Endothelial cell of umbilical vein (primary cell): ENCODE measurements at regions not wholly inside any gene's neighbourhood (a gene's known extent, or its start where the extent isn't known, plus 50 kb on each side); places are given as distances from the start of the nearest gene placed in this dataset. TPM values are rescaled to one million over a fixed set of nuclear protein-coding genes. Genes with fewer than 3 reads are reported as not detected.
"Not testable (repeated sequence)": the region's sequence is repeated elsewhere in the genome, so short reads cannot be mapped to it uniquely, and the experiment has no call there.

Source experiments
- BruUV-seq: library from RNA; stranded (reverse); fragments of 400-500 nt; replicated peaks from 2 replicates; lab custom pipeline; 2021; lab: Mats Ljungman, UMichigan
- CTCF ChIA-PET: fragments of 300-600, 350-600 bp; sonication (Branson Sonifier 250); formaldehyde crosslinking; loops from one replicate; lab custom pipeline; 2021; ENCODE audit warnings: antibody characterized with exemption, inconsistent platforms; lab: Charles Lee
- POLR2A ChIA-PET: fragments of 300-600, 350-600 bp; sonication (Branson Sonifier 250); formaldehyde crosslinking; loops from one replicate; lab custom pipeline; 2021; ENCODE audit warnings: antibody characterized with exemption, inconsistent platforms; lab: Charles Lee
- DNase-seq: peaks from one replicate; pipeline ENCODE4 v3.0.0-alpha.2; 2011; ENCODE audit warnings: low read depth, low spot score
- FAIRE-seq: peaks from 2 replicates; lab custom pipeline; 2011; peaks lifted over from hg19 to GRCh38; lab: Jason Lieb, UNC
- H2AFZ ChIP-seq: 2 replicates; pipeline ENCODE4 v1.6.0; 2012; ENCODE audit warnings: low read depth, low read length, control low read depth, inconsistent platforms
- H3K27ac ChIP-seq: 2 replicates; pipeline ENCODE4 v1.5.1; 2011; ENCODE audit warnings: low read depth, mild to moderate bottlenecking, control low read depth, low read length, moderate library complexity; ENCODE audit not compliant: insufficient read depth
- H3K27me3 ChIP-seq, 2 experiments: 2 replicates each; pipeline versions ENCODE4 v1.6.0 to v1.6.1; 2011; ENCODE audit warnings: low read length in 2 of 2, mixed read lengths in 1 of 2; ENCODE audit not compliant: control insufficient read depth in 2 of 2, insufficient read depth in 2 of 2
- H3K36me3 ChIP-seq, 2 experiments: 2 replicates in 1 of 2; 3 replicates in 1 of 2; pipeline ENCODE4 v1.5.1; 2011; ENCODE audit warnings: low read length in 2 of 2, mild to moderate bottlenecking in 1 of 2, moderate library complexity in 1 of 2; ENCODE audit not compliant: control insufficient read depth in 2 of 2, insufficient read depth in 2 of 2; ENCODE audit errors: extremely low read depth in 1 of 2
- H3K4me1 ChIP-seq: 3 replicates; pipeline ENCODE4 v1.5.1; 2011; ENCODE audit warnings: mild to moderate bottlenecking, low read length; ENCODE audit not compliant: control insufficient read depth, insufficient read depth; ENCODE audit errors: extremely low read depth
- H3K4me2 ChIP-seq: 2 replicates; pipeline ENCODE4 v1.6.1; 2011; ENCODE audit warnings: low read length, control low read depth, mixed read lengths; ENCODE audit not compliant: insufficient read depth
- H3K4me3 ChIP-seq, 3 experiments: fragments of 200-600 bp in 1 of 3; sonication (generic), shearing (Covaris generic) in 1 of 3; replicated peaks in 1 of 3; 2 replicates each; pipeline ENCODE4 v1.5.1; 2011 to 2016; ENCODE audit warnings: control low read depth in 3 of 3, low read length in 3 of 3, mild to moderate bottlenecking in 2 of 3, inconsistent platforms in 1 of 3, low read depth in 1 of 3, moderate library complexity in 1 of 3; ENCODE audit not compliant: insufficient read depth in 1 of 3
- H3K79me2 ChIP-seq: 2 replicates; pipeline ENCODE4 v1.6.0; 2012; ENCODE audit warnings: low read length, inconsistent platforms; ENCODE audit not compliant: control insufficient read depth, insufficient read depth
- H3K9ac ChIP-seq: replicated peaks from 2 replicates; pipeline ENCODE3; 2011; ENCODE audit warnings: low read length, control low read depth; ENCODE audit not compliant: insufficient read depth; ENCODE audit errors: extremely low read depth
- H3K9me1 ChIP-seq: replicated peaks from 3 replicates; pipeline ENCODE4 v1.6.0; 2011; ENCODE audit warnings: mild to moderate bottlenecking, low read length; ENCODE audit not compliant: control insufficient read depth, insufficient read depth; ENCODE audit errors: extremely low read depth
- H3K9me3 ChIP-seq: replicated peaks from 2 replicates; pipeline ENCODE4 v1.5.1; 2012; ENCODE audit warnings: low read length, inconsistent platforms; ENCODE audit not compliant: control insufficient read depth, insufficient read depth
- H4K20me1 ChIP-seq: replicated peaks from 2 replicates; pipeline ENCODE3; 2011; ENCODE audit warnings: mild to moderate bottlenecking, low read length; ENCODE audit not compliant: control insufficient read depth, insufficient read depth; ENCODE audit errors: extremely low read depth
- EZH2 ChIP-seq: IDR thresholded peaks from 2 replicates; pipeline ENCODE4 v1.6.1; 2012; ENCODE audit warnings: borderline replicate concordance, low read depth, mild to moderate bottlenecking, moderate library complexity, low read length, inconsistent platforms; ENCODE audit not compliant: severe bottlenecking
- JUN ChIP-seq: IDR thresholded peaks from 2 replicates; pipeline ENCODE4 v1.6.1; 2011; ENCODE audit warnings: borderline replicate concordance, low read depth; ENCODE audit not compliant: insufficient read length, insufficient read depth
- MAX ChIP-seq: IDR thresholded peaks from 2 replicates; pipeline ENCODE4 v1.6.1; 2011; ENCODE audit not compliant: insufficient read depth, insufficient read length
- MYC ChIP-seq: IDR thresholded peaks from one replicate; pipeline ENCODE4 v1.6.1; 2011; ENCODE audit warnings: mild to moderate bottlenecking, low read depth, low read length
- dilution Hi-C: fragments of 300-500 bp; cut with MboI; formaldehyde crosslinking; loops from one replicate; pipeline ENCODE4 v1.15.0; 2019; ENCODE audit warnings: low sequenced_read_pairs; ENCODE audit not compliant: extremely low pct_ligation_motif_present
- intact Hi-C: fragments of 100-400 bp; cut with micrococcal nuclease; formaldehyde crosslinking; loops from one replicate; pipeline ENCODE4 v1.10.0; 2022
- small RNA-seq: library from RNA; depleted of rRNA; stranded (forward); fragments of <200 nt; gene quantifications from one replicate; pipeline ENCODE3, GENCODE V24; 2012; ENCODE audit warnings: low replicate concordance, low read depth; ENCODE audit not compliant: insufficient read depth, insufficient read length

- TF ChIP-seq MAX: no peak
- no peak for TF ChIP-seq MYC
- TF ChIP-seq JUN: no peak
- no peak for TF ChIP-seq EZH2
- H2AFZ ChIP-seq: no peak overlapping the region
- FAIRE-seq: no peak
- no peak for DNase-seq
- ChIA-PET POLR2A (no interaction called here), CTCF (no interaction called here)
- H3K4me1 ChIP-seq: no peaks in the 10 kb centered on the region
- H3K4me3 ChIP-seq: no peak overlapping the region
- H3K9ac ChIP-seq: no peak overlapping the region
- no peaks in the 10 kb centered on the region for H3K27me3 ChIP-seq
- dilution Hi-C loops: no loop called here
- H3K4me2 ChIP-seq: no peak overlapping the region
- H3K9me3 ChIP-seq: no peaks in the 10 kb centered on the region
- H3K9me1 ChIP-seq: no peaks in the 10 kb centered on the region
- H3K36me3 ChIP-seq: no peaks in the 10 kb centered on the region
- H3K27ac ChIP-seq: no peak overlapping the region
- intact Hi-C loops: no loop called here
- no peaks in the 10 kb centered on the region for H3K79me2 ChIP-seq
- H4K20me1 ChIP-seq: no peaks in the 10 kb centered on the region
- no TSS peak for BruUV-seq
These were observed 52.4 kb upstream of the COX7C start for GRCh38 chr5:86565197-86565789.

DNA sequence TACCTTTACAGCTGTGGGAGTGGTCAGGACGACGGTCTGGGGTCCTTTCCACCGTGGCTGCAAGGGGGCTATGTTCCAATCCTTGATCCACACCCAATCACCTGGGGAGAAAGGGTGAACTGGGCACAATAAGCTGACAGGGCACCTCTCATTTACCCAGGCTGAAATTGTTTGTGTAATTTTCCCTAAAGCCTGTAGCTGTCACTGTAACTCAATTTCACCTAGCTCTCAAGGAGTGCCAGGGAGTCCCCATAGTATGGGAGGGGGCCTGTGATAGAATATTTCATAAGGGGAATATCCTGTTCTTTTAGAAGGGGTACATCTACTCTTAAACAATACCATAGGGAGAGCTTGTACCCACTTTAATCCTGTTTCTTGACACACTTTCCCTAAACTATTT is 51.7 kb upstream of the COX7C start:
- intact Hi-C loops, FAIRE-seq: not testable (repeated sequence)

More for the DNA sequence above, 51.7 kb upstream of the COX7C start:
- DNase-seq, H3K9ac ChIP-seq, CTCF ChIA-PET, H3K4me3 ChIP-seq, H3K9me3 ChIP-seq, H4K20me1 ChIP-seq, H3K79me2 ChIP-seq, H2AFZ ChIP-seq, H3K27ac ChIP-seq, H3K9me1 ChIP-seq, H3K27me3 ChIP-seq, H3K4me1 ChIP-seq, BruUV-seq, POLR2A ChIA-PET, H3K36me3 ChIP-seq, dilution Hi-C loops, H3K4me2 ChIP-seq: not testable (repeated sequence)

Small RNAs in the stretch of these regions (small RNA-seq; reads per million reads assigned to genes)
- gene RBBP4P6: not detected
